ENCODE measurements at regions not wholly inside any gene's neighbourhood (a gene's known extent, or its start where the extent isn't known, plus 50 kb on each side); places are given as distances from the start of the nearest gene placed in this dataset.

DNA sequence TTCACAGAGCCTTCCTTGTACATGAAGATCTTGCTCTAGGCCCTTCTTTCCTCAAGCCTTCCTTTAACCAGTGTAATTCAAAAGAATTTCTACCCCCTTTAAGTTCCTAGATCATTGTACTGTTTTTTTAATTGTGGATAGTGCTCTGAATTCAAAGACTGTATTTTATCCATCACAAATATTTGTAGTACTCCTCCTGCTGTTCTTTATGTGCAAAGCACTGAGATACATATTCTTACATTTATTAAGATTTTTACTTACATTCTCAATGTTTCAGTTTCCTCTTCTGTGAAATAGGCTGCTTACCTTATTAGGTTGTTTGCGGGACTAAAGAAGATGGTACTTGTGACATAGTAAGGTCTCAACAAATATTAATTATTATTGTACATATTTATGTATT is 168.8 kb upstream of the PDE4B start:
- Mint-ChIP-seq H3K9me3 (no peaks in the 10 kb centered on the region), H3K27ac (no peak overlapping the region), H3K27me3 (no peaks in the 10 kb centered on the region), H3K4me1 (ENCODE audit: unreplicated experiment) (no peaks in the 10 kb centered on the region), H3K36me3 (no peaks in the 10 kb centered on the region), H3K4me3 (no peak overlapping the region)
- TF ChIP-seq, protein P1, sequence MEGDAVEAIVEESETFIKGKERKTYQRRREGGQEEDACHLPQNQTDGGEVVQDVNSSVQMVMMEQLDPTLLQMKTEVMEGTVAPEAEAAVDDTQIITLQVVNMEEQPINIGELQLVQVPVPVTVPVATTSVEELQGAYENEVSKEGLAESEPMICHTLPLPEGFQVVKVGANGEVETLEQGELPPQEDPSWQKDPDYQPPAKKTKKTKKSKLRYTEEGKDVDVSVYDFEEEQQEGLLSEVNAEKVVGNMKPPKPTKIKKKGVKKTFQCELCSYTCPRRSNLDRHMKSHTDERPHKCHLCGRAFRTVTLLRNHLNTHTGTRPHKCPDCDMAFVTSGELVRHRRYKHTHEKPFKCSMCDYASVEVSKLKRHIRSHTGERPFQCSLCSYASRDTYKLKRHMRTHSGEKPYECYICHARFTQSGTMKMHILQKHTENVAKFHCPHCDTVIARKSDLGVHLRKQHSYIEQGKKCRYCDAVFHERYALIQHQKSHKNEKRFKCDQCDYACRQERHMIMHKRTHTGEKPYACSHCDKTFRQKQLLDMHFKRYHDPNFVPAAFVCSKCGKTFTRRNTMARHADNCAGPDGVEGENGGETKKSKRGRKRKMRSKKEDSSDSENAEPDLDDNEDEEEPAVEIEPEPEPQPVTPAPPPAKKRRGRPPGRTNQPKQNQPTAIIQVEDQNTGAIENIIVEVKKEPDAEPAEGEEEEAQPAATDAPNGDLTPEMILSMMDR (conservative IDR thresholded peaks at IDR 0.05), result no peak
- DNase-seq (ENCODE audit: extremely low spot score, unreplicated experiment), result no peak

DNA sequence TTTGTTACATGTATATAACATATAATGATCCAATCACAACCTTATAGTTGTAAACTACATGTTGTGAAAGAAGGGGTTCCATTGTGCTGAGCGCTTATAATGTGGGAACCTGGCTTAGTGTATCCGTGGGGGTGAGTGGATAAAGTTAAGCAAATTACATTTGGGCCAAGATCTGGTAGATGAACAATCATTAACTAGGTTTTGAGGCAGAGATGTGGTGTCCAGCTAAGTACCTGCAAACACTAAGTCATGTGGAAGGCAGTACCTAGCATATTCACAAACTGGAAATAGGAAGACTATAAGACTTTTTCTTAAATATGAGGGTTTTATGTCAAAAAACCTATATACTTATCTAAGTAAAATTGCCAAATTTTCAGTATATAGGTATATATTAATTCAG is 167.2 kb upstream of the PDE4B start:
- no peaks in the 10 kb centered on the region for H3K9me3 Mint-ChIP-seq
- no peak for DNase-seq (ENCODE audit: extremely low spot score, unreplicated experiment)
- TF ChIP-seq, protein P1 (conservative IDR thresholded peaks at IDR 0.05), result no peak
- H3K27me3 Mint-ChIP-seq, result no peaks in the 10 kb centered on the region
- no peaks in the 10 kb centered on the region for H3K36me3 Mint-ChIP-seq
- no peaks in the 10 kb centered on the region for H3K4me1 Mint-ChIP-seq (ENCODE audit: unreplicated experiment)
- H3K4me3 Mint-ChIP-seq, result no peak overlapping the region
- no peak overlapping the region for H3K27ac Mint-ChIP-seq

DNA sequence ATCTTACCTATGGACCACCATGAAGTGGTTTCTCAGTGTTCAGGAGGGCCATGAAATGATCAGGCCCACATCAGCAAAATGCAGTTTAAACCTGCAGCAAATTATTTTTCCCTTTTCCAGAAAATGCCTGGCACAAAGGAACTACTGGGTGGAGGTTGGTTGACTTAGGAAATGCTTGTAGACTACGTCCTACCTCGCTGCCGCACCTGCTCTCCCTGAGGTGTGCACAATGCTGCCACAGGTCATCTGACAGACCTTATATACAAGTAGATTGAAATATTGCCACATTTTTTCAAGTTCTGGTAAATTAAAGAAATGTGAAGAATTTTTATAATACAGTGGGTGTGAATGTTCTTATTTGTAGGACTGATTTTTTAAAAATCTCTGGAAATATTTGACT is 166.7 kb upstream of the PDE4B start:
- no peaks in the 10 kb centered on the region for H3K4me1 Mint-ChIP-seq (ENCODE audit: unreplicated experiment)
- H3K27ac Mint-ChIP-seq, result no peak overlapping the region
- H3K36me3 Mint-ChIP-seq, result no peaks in the 10 kb centered on the region
- DNase-seq (ENCODE audit: extremely low spot score, unreplicated experiment), result no peak
- H3K27me3 Mint-ChIP-seq, result no peaks in the 10 kb centered on the region
- H3K4me3 Mint-ChIP-seq, result no peak overlapping the region
- H3K9me3 Mint-ChIP-seq, result no peaks in the 10 kb centered on the region
- TF ChIP-seq, protein P1 (conservative IDR thresholded peaks at IDR 0.05), result no peak

DNA sequence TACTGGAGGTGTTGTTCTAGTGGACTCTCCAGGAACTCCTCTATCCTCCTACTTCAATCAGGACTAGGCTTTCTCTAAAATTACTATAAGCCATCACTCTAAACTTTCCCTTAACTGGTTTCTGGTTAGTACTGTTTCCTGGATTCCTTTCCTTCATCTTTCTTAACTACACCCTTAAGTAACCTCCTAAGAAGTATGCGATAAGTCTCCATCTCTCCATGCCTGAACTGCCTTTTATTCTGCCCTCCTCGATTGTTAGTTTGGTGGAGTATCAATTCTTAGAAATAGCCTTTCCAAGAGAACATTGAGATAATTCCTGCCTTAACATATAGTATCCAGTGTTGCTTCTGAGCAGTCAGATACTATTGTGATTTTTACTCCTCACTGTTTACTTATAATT is 162.9 kb upstream of the PDE4B start:
- Mint-ChIP-seq H3K36me3 (no peaks in the 10 kb centered on the region), H3K27ac (no peak overlapping the region), H3K27me3 (no peaks in the 10 kb centered on the region), H3K9me3 (no peaks in the 10 kb centered on the region), H3K4me3 (no peak overlapping the region), H3K4me1 (ENCODE audit: unreplicated experiment) (no peaks in the 10 kb centered on the region)
- TF ChIP-seq, protein P1 (conservative IDR thresholded peaks at IDR 0.05), result no peak
- no peak for DNase-seq (ENCODE audit: extremely low spot score, unreplicated experiment)

DNA sequence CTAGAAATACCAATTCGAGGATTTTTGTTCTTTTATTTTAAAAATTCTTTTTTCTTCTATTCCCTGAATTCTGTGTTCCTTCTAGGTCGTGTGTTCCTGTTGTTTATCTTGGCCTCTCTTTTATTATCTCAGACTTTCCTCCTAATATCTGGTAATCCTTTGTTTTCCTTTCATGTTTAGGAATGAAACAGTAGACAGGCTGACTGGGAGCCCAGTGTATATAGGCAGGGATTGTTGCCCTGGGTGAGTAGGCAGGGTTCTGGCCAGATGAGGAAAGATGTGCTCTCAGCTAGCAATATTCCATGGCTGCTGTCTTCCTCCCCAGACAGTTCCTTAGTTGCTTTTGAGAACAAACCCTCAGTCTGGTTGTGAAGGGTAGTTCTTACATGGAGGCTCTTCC is 161.8 kb upstream of the PDE4B start:
- Mint-ChIP-seq H3K4me1 (ENCODE audit: unreplicated experiment) (no peaks in the 10 kb centered on the region), H3K4me3 (no peak overlapping the region), H3K9me3 (no peaks in the 10 kb centered on the region), H3K27me3 (no peaks in the 10 kb centered on the region), H3K36me3 (no peaks in the 10 kb centered on the region), H3K27ac (no peak overlapping the region)
- TF ChIP-seq, protein P1 (conservative IDR thresholded peaks at IDR 0.05), result no peak
- no peak for DNase-seq (ENCODE audit: extremely low spot score, unreplicated experiment)

DNA sequence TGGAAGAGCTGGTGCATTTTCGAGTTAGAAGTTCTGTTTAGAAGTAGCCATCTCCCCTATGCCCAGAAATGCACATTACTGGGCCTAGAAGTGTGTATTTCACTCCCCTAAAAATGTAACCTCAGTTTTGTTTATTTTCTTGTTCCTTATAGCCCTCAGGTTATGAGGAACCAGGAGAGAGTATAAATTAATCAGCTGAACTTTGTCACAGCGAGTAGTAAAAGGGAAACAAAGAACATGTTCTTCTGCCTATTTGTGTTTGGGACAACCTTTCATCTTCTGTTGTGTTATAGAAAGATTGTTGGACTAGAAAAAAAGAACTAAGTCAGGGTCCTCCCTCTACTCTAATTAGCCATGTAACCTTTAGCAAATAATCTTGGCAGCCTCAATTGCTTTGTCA is 160.5 kb upstream of the PDE4B start:
- Mint-ChIP-seq H3K4me3 (no peak overlapping the region), H3K27ac (no peak overlapping the region), H3K4me1 (ENCODE audit: unreplicated experiment) (no peaks in the 10 kb centered on the region), H3K36me3 (no peaks in the 10 kb centered on the region), H3K27me3 (no peaks in the 10 kb centered on the region), H3K9me3 (no peaks in the 10 kb centered on the region)
- no peak for DNase-seq (ENCODE audit: extremely low spot score, unreplicated experiment)
- TF ChIP-seq, protein P1 (conservative IDR thresholded peaks at IDR 0.05), result no peak
